ENCODE measurements at regions not wholly inside any gene's neighbourhood (a gene's known extent, or its start where the extent isn't known, plus 50 kb on each side); places are given as distances from the start of the nearest gene placed in this dataset.
"Not testable (repeated sequence)": the region's sequence is repeated elsewhere in the genome, so short reads cannot be mapped to it uniquely, and the experiment has no call there.

DNA sequence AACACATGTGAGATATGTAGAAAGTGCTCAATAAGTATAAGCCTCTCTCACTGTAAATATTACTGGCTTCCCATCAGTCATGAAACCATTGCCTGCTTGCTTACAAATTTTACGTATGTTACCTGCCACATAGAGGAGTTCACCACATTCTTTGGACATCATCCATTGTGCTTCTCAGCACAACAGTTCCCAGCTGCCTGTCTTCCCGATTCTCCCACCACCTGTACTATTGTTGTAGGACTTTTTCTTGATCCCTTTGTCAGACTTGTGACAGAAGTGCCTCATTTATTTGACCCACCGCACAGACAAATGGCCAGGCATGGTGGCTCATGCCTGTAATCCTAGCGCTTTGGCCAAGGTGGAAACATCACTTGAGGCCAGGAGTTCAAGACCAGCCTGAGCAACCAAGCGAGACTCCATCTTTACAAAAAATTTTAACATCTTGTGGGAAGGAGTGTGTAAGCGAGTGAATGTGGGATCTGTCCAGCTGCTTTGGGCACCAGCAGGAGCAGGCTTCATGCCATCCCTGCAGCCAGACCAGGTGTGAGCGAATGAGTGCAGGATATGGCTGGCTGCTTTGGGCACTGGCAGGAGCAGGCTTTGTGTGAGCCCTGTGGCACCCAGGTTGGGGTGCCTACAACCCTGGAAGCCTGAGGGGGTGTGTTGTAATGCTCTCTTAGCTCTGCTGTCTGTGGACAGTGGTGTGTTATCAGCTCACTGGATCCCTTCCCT lies 139.9 kb upstream of the ELL2 start:
- no peak for DNase-seq

DNA sequence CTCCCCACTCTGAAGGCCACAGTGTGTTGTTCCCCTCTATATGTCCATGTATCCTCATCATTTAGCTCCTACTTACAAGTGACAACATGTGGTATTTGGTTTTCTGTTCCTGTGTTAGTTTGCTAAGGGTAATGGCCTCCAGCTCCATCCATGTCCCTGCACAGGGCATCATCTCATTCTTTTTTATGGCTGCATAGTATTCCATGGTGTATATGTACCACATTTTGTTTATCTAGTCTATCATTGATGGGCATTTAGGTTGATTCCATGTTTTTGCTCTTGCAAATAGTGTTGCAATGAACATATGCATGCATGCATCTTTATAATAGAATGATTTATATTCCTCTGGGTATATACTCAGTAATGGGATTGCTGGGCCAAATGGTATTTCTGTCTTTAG lies 135.8 kb upstream of the ELL2 start:
- DNase-seq: not testable (repeated sequence)

DNA sequence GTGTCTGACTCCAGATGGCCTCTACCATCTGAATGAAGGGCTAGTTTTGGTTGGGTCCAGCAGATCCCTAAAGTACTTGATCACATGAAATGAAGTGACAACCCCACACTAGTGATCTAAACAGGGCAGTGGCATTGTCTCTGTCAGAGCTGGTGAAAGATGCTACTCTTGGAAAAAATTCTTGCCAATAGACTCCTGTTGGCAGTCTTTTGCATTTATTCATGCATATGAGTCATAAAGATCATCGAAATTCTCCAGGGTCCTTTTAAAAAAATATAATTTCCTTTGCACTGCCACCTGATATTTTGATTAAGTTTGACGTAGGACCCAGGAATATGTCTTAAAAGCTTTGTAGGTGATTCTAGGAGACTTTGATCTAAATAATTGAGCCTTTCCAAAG lies 135.1 kb upstream of the ELL2 start:
- no peak for DNase-seq

DNA sequence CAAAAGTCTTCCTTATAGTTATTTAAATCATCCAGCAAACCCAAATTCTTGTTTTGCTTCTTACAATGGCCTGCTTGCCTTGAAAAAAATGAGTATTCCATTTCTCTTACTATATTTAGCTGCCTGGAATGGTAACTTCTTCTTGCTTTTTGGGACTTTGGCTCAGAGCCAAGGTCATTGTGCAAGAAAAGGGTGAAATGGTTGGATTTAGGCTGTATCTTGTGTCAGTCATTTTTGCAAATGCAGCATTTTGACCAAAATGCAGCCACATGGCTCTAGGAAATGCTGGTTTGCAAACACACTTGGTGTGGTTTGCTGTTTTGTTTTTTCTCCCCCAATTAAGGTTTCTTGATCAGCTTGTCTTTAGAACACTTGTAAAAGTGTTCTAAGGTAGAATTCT lies 133.3 kb upstream of the ELL2 start:
- no peak for DNase-seq

- DNase-seq: no peak
These were observed 132.3 kb upstream of the ELL2 start for GRCh38 chr5:96093890-96094381.

GRCh38 chr5:96093340-96093739 lies 131.7 kb upstream of the ELL2 start:
- no peak for DNase-seq

DNA sequence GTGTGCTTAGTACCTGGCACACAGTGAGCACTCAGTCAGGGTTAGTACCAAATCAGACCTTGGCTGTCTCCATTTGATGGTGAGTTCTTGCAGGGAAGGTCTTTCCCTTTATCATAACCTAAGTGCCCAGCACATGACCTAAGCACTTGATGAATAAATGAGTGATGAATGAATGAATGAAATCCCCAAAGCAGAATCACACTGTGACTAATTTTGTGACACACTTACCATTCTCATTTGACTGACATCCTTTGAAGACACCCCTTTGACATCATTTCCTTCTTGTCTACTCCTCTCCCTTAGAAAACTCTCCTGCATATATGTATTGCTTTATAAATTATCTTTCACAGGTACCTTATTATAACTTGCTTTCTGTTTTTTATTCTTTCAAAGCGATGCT lies 130.2 kb upstream of the ELL2 start:
- DNase-seq: no peak

GRCh38 chr5:96090215-96090614 lies 128.6 kb upstream of the ELL2 start:
- DNase-seq: no peak

- no peak for DNase-seq
These were observed 127.3 kb upstream of the ELL2 start for GRCh38 chr5:96088706-96089498.

DNA sequence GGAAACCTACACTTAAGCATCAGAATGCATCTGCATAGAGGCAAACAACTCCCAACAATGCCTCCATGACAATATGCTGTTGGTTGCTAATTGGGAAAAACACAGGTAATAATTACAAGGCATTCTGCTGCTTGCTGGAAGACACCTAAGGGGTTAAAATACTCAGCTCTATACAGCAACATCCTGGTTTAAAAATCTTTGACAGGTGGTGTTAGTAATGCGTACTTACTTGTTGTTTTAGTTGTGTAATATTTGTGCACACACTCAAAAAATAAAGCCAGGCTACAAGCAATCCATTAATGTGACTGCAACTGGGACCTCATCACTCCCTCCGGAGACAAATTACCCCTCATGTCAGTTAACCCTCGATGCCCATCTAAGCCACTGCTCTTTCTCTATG lies 126.3 kb upstream of the ELL2 start:
- no peak for DNase-seq

GRCh38 chr5:96084874-96085506 lies 123.3 kb upstream of the ELL2 start:
- DNase-seq: no peak

DNA sequence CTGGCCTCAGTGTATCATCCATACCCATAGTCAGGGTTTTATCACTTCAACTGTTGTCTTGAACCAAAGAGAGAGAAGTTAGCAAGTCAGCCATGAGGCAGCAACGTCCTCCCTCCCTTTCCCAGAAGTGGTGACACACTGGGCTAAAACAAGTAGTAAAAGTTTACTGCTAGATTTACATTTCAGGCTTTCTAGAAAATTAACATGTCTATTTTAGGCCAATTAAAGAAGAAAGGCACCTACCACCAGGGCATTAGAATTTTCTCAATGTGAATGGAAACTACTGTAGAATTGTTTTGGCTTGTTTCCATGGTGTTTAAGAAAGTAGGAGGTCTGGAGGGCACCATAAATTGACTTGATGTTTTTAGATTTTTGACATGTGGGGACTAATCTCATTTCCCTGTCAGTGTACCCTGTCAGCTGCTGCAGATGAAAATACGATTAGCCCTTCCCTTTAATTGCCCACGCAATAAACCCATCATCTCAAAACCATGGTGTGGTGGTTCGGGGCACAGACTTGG lies 121.8 kb upstream of the ELL2 start:
- no peak for DNase-seq

- no peak for DNase-seq
These were observed 119.7 kb upstream of the ELL2 start for GRCh38 chr5:96081276-96081858.

DNA sequence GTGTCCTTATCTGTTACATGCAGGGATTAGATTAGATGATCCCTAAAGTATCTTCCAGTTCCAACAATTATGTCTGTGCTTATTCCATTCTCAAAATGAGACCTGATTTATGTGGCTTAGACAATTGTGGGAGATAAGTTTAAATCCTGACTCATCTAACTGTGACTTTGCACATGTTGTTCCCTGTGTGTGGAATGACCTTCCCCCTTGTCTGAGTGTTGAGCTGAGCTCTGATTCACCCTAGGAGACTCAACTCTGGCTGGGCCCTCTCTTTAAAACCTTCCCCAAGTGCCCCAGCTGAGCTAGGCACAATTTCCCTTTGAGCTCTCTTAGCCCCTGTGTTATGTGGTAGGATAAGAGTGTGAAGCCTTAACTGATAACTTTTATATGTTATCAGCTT lies 118.9 kb upstream of the ELL2 start:
- DNase-seq: peak in 1 of 3 donors; percentile 21

- DNase-seq: no peak
These were observed 118.3 kb upstream of the ELL2 start for GRCh38 chr5:96079962-96080361.

DNA sequence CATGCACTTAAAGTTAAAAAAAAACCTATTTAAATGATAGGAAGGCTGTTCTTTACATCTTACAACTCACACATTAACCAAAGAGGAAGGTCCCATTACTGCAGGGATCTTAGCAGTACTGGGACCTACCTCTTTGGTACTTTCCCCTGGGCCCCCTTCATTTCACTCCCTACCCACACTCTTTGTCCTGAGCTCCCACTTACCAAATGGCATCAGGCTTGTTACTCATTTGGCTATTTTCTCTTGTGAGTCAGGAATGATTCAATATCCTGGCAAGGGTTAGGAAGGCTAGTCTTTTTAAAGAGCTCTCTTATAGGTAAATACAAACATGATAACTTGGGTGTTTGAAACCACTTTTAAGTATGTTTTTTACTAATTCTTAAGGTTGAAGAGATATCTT lies 117.4 kb upstream of the ELL2 start:
- peak in 1 of 3 donors; percentile 85 for DNase-seq

- DNase-seq: no peak
These were observed 114.8 kb upstream of the ELL2 start for GRCh38 chr5:96076451-96076850.

DNA sequence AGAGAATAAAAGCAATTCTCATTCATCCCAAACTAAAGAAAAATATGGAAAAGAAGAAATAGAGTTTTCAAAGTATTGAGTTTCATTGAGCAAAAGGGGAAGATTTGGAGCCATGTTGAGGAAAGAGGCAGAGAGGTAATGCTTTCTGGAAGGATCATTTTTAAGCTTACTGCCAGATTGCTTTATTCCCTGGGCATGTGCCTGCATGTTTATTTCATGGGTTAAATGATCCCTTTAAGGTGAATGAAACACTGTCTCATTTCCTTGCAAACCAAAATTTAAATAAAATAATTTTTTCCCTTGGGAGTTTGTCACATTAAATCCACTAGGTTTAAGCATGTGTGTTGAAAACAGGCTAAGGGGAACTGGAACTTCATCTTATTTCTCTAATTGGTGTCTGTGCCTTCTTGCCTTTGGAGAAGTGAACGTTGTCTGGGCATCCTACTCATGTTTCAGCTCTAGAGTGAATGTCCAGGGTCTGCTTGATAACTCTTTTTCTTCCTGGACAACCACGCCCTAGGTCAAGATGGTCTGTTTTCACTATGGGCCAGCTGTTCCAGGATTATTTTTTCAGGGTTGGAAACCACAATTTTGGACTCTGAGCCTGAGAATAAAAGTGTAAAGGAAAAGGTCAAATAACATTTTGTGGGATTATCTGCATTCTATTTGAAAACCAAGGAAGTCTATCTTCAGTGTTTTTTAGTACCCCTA lies 114.1 kb upstream of the ELL2 start:
- no peak for DNase-seq

- no peak for DNase-seq
These were observed 113.2 kb upstream of the ELL2 start for GRCh38 chr5:96074870-96075269.

DNA sequence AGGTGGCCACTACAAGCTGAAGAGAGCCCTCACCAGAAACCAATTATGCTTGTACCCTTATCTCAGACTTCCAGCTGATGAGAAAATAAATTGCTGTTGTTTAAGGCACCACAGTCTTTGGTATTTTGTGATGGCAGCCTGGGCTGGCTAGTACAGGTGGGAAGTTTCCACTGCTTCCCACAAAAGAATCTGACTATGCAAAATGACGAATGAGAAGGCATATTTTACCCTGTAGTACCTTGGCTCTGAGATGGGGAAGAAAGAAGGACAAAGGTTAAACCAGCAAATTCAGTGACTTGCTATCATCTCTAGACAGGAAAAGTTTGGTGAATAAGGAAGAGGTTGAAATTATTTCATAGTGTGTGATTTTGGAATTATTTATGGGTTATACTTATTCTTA lies 112.8 kb upstream of the ELL2 start:
- no peak for DNase-seq

DNA sequence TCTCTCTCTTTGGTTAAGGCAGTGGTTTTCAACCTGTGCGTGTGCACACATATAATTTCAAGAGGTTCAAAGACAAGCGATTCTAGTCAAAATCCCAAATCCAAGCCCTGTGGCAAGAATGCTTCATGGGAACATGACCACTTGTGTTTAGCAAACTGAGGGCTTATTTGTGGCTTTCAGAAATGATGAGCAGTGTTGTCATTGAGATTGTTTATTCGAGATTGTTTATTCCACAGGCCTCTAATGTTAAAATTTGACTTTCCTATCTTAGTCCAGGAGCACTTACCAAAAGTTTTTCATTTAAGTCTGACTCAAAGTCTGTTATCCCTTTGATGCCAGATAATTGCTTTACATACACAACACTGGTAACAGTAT lies 111.1 kb upstream of the ELL2 start:
- DNase-seq: no peak
